ENCODE measurements at regions not wholly inside any gene's neighbourhood (a gene's known extent, or its start where the extent isn't known, plus 50 kb on each side); places are given as distances from the start of the nearest gene placed in this dataset.

GRCh38 chr16:19940195-19940594 lies 55.5 kb upstream of the GPRC5B start:
- H3K9ac ChIP-seq, result no peak overlapping the region
- H2AFZ ChIP-seq (replicated peaks), result no peak overlapping the region
- Mint-ChIP-seq H3K27me3 (ENCODE audit: insufficient read depth, low read depth) (no peaks in the 10 kb centered on the region), H3K27ac (no peak overlapping the region), H3K9me3 (no peaks in the 10 kb centered on the region), H3K36me3 (no peaks in the 10 kb centered on the region), H3K4me1 (no peaks in the 10 kb centered on the region), H3K4me3 (no peak overlapping the region)
- no peaks in the 10 kb centered on the region for H3F3A ChIP-seq (ENCODE audit: low read depth)
- H3K27me3 ChIP-seq, result no peaks in the 10 kb centered on the region
- no peaks in the 10 kb centered on the region for H3K36me3 ChIP-seq
- H3K4me3 ChIP-seq, result no peak overlapping the region
- no peak for DNase-seq (ENCODE audit: low spot score)
- H3K4me2 ChIP-seq, result no peak overlapping the region
- H4K20me1 ChIP-seq (ENCODE audit: low read depth), result no peaks in the 10 kb centered on the region
- TF ChIP-seq EZH2phosphoT487 (IDR thresholded peaks at IDR 0.05) (no peak), EZH2 (IDR thresholded peaks at IDR 0.05) (no peak), CTCF (IDR thresholded peaks at IDR 0.05) (no peak)
- H3K79me2 ChIP-seq (ENCODE audit: low read depth), result no peaks in the 10 kb centered on the region
- no peak overlapping the region for H3K27ac ChIP-seq
- H3K4me1 ChIP-seq, result no peaks in the 10 kb centered on the region
- H3K9me3 ChIP-seq (ENCODE audit: low read depth), result no peaks in the 10 kb centered on the region

GRCh38 chr16:19939553-19939952 lies 54.9 kb upstream of the GPRC5B start:
- Histone ChIP-seq H3K4me2 (no peak overlapping the region), H3K4me3 (no peak overlapping the region), H3K4me1 (no peaks in the 10 kb centered on the region), H4K20me1 (ENCODE audit: low read depth) (no peaks in the 10 kb centered on the region), H3K9me3 (ENCODE audit: low read depth) (no peaks in the 10 kb centered on the region), H3K27ac (no peak overlapping the region), H3K79me2 (ENCODE audit: low read depth) (no peaks in the 10 kb centered on the region), H3K9ac (no peak overlapping the region), H2AFZ (replicated peaks) (no peak overlapping the region), H3K27me3 (no peaks in the 10 kb centered on the region), H3K36me3 (no peaks in the 10 kb centered on the region), H3F3A (ENCODE audit: low read depth) (no peaks in the 10 kb centered on the region)
- Mint-ChIP-seq H3K9me3 (no peaks in the 10 kb centered on the region), H3K4me1 (no peaks in the 10 kb centered on the region), H3K27ac (no peak overlapping the region), H3K27me3 (ENCODE audit: insufficient read depth, low read depth) (no peaks in the 10 kb centered on the region), H3K4me3 (no peak overlapping the region), H3K36me3 (no peaks in the 10 kb centered on the region)
- TF ChIP-seq CTCF (IDR thresholded peaks at IDR 0.05) (no peak), EZH2phosphoT487 (IDR thresholded peaks at IDR 0.05) (no peak), EZH2 (IDR thresholded peaks at IDR 0.05) (no peak)
- no peak for DNase-seq (ENCODE audit: low spot score)

- Histone ChIP-seq H3K27ac (no peak overlapping the region), H3F3A (ENCODE audit: low read depth) (no peaks in the 10 kb centered on the region), H3K36me3 (no peaks in the 10 kb centered on the region), H3K9ac (no peak overlapping the region), H4K20me1 (ENCODE audit: low read depth) (no peaks in the 10 kb centered on the region), H3K4me3 (no peak overlapping the region), H3K4me2 (no peak overlapping the region), H2AFZ (replicated peaks) (no peak overlapping the region), H3K27me3 (no peaks in the 10 kb centered on the region), H3K4me1 (no peaks in the 10 kb centered on the region), H3K79me2 (ENCODE audit: low read depth) (no peaks in the 10 kb centered on the region), H3K9me3 (ENCODE audit: low read depth) (no peaks in the 10 kb centered on the region)
- Mint-ChIP-seq H3K36me3 (no peaks in the 10 kb centered on the region), H3K27me3 (ENCODE audit: insufficient read depth, low read depth) (no peaks in the 10 kb centered on the region), H3K27ac (no peak overlapping the region), H3K9me3 (no peaks in the 10 kb centered on the region), H3K4me1 (no peaks in the 10 kb centered on the region), H3K4me3 (no peak overlapping the region)
- TF ChIP-seq EZH2 (IDR thresholded peaks at IDR 0.05) (no peak), CTCF (IDR thresholded peaks at IDR 0.05) (no peak)
- DNase-seq (ENCODE audit: low spot score), result no peak
These were observed 53.9 kb upstream of the GPRC5B start for GRCh38 chr16:19938536-19938935.

GRCh38 chr16:19936441-19936840 lies 51.8 kb upstream of the GPRC5B start:
- Mint-ChIP-seq H3K36me3 (no peaks in the 10 kb centered on the region), H3K27ac (no peak overlapping the region), H3K27me3 (ENCODE audit: insufficient read depth, low read depth) (no peaks in the 10 kb centered on the region), H3K4me3 (no peak overlapping the region), H3K4me1 (no peaks in the 10 kb centered on the region), H3K9me3 (no peaks in the 10 kb centered on the region)
- Histone ChIP-seq H3K4me2 (no peak overlapping the region), H3K79me2 (ENCODE audit: low read depth) (no peaks in the 10 kb centered on the region), H3F3A (ENCODE audit: low read depth) (no peaks in the 10 kb centered on the region), H3K9ac (no peak overlapping the region), H3K27ac (no peak overlapping the region), H4K20me1 (ENCODE audit: low read depth) (no peaks in the 10 kb centered on the region), H3K4me3 (no peak overlapping the region), H3K36me3 (no peaks in the 10 kb centered on the region), H3K27me3 (no peaks in the 10 kb centered on the region), H2AFZ (replicated peaks) (no peak overlapping the region), H3K9me3 (ENCODE audit: low read depth) (no peaks in the 10 kb centered on the region), H3K4me1 (no peaks in the 10 kb centered on the region)
- DNase-seq (ENCODE audit: low spot score), result no peak
- TF ChIP-seq CTCF (IDR thresholded peaks at IDR 0.05) (no peak), EZH2phosphoT487 (IDR thresholded peaks at IDR 0.05) (no peak), EZH2 (IDR thresholded peaks at IDR 0.05) (no peak)
